Esophagus muscularis mucosa (tissue), 4 donors: ENCODE measurements at regions not wholly inside any gene's neighbourhood (a gene's known extent, or its start where the extent isn't known, plus 50 kb on each side); places are given as distances from the start of the nearest gene placed in this dataset.

Source experiments
- DNase-seq: peaks from one replicate; pipeline ENCODE4 v3.0.0-alpha.2; 2017; ENCODE audit errors: extremely low spot score
- H3K27ac ChIP-seq, 4 donors: fragments of 200-600 bp; sonication (generic); replicated peaks in 1 of 4; 1 replicate in 3 of 4; 2 replicates in 1 of 4; pipeline ENCODE4 v1.5.1; 2016 to 2019; ENCODE audit warnings: mild to moderate bottlenecking in 1 of 4
- H3K27me3 ChIP-seq, 4 donors: fragments of 200-600 bp; sonication (generic); one replicate each; pipeline versions ENCODE4 v1.5.1 to v1.6.0; 2016 to 2019
- H3K36me3 ChIP-seq, 4 donors: fragments of 200-600 bp; sonication (generic); one replicate each; pipeline ENCODE4 v1.5.1; 2016 to 2019
- H3K4me1 ChIP-seq, 4 donors: fragments of 200-600 bp; sonication (generic); one replicate each; pipeline ENCODE4 v1.5.1; 2016 to 2019
- H3K4me3 ChIP-seq, 4 donors: fragments of 200-600 bp; sonication (generic); 1 replicate in 2 of 4; 2 replicates in 2 of 4; pipeline ENCODE4 v1.5.1; 2016 to 2019; ENCODE audit warnings: mild to moderate bottlenecking in 4 of 4, moderate library complexity in 1 of 4
- H3K9me3 ChIP-seq, 4 donors: fragments of 200-600 bp; sonication (generic); 1 replicate in 3 of 4; 2 replicates in 1 of 4; pipeline ENCODE4 v1.5.1; 2016 to 2019
- CTCF ChIP-seq, 3 experiments: fragments of 200-600 bp in 2 of 3; fragments of 450-650 bp in 1 of 3; sonication (generic) in 2 of 3; IDR thresholded peaks; one replicate each; pipeline ENCODE4 v1.5.1; 2017 to 2019; ENCODE audit warnings: antibody characterized with exemption in 3 of 3, mild to moderate bottlenecking in 2 of 3, moderate library complexity in 1 of 3
- EP300 ChIP-seq: sonication (generic); formaldehyde crosslinking; IDR thresholded peaks from one replicate; pipeline ENCODE4 v1.6.1; 2017; ENCODE audit warnings: antibody characterized with exemption
- POLR2A ChIP-seq: fragments of 450-650 bp; IDR thresholded peaks from one replicate; pipeline ENCODE4 v1.6.1; 2017; ENCODE audit warnings: antibody characterized with exemption, moderate library complexity, mild to moderate bottlenecking, low read depth
- POLR2AphosphoS5 ChIP-seq, 2 donors: sonication (generic); formaldehyde crosslinking; IDR thresholded peaks; one replicate each; pipeline ENCODE4 v1.6.1; 2017; ENCODE audit warnings: antibody characterized with exemption in 2 of 2
- WGBS: methylation state at CpG from one replicate; pipeline ENCODE4 v1.1.5; 2018; 5-methylcytosine and 5-hydroxymethylcytosine counted together
- intact Hi-C: fragments of 100-400 bp; cut with DNase I; formaldehyde crosslinking; loops from one replicate; pipeline ENCODE4 v1.15.1; 2023

- intact Hi-C loops = no loop called here
- no peak for DNase-seq
- Histone ChIP-seq H3K27me3 (peaks cover 0 to 20% (median 0%) of the 10 kb centered on the region in 4 donors), H3K9me3 (no peaks in the 10 kb centered on the region), H3K36me3 (no peaks in the 10 kb centered on the region), H3K4me1 (peaks cover 2 to 15% (median 8%) of the 10 kb centered on the region in 4 donors), H3K4me3 (no peak overlapping the region), H3K27ac (peak overlapping the region in 2 of 4 donors; percentile 35 to 42)
- TF ChIP-seq EP300 = no peak
- TF ChIP-seq POLR2AphosphoS5 (IDR thresholded peaks at IDR 0.05) = no peak
- TF ChIP-seq POLR2A = no peak
- TF ChIP-seq CTCF (IDR thresholded peaks at IDR 0.05) = no peak
- 33% methylated on average over 4 of the region's 4 CpGs for WGBS
Observed at GRCh38 chr1:43056981-43057391, 98.3 kb upstream of the SLC2A1 start.

GRCh38 chr1:43056460-43056859 lies 97.8 kb upstream of the SLC2A1 start:
- no peaks in the 10 kb centered on the region for H3K36me3 ChIP-seq
- DNase-seq = no peak
- no peaks in the 10 kb centered on the region for H3K9me3 ChIP-seq
- TF ChIP-seq POLR2AphosphoS5 (IDR thresholded peaks at IDR 0.05) = no peak
- TF ChIP-seq EP300 = no peak
- TF ChIP-seq CTCF (IDR thresholded peaks at IDR 0.05) = no peak
- no peak for TF ChIP-seq POLR2A
- WGBS = 55% methylated on average over 5 of the region's 5 CpGs
- peaks cover 2 to 15% (median 8%) of the 10 kb centered on the region in 4 donors for H3K4me1 ChIP-seq
- peak overlapping the region in 2 of 4 donors; percentile 35 to 42 for H3K27ac ChIP-seq
- intact Hi-C loops = no loop called here
- H3K4me3 ChIP-seq = no peak overlapping the region
- H3K27me3 ChIP-seq = peaks cover 0 to 20% (median 0%) of the 10 kb centered on the region in 4 donors

- peaks cover 2 to 15% (median 8%) of the 10 kb centered on the region in 4 donors for H3K4me1 ChIP-seq
- H3K27ac ChIP-seq = no peak overlapping the region
- 88% methylated on average over 1 of the region's 2 CpGs for WGBS
- H3K9me3 ChIP-seq = no peaks in the 10 kb centered on the region
- H3K27me3 ChIP-seq = peaks cover 0 to 20% (median 0%) of the 10 kb centered on the region in 4 donors
- no peak overlapping the region for H3K4me3 ChIP-seq
- no peak for DNase-seq
- no peaks in the 10 kb centered on the region for H3K36me3 ChIP-seq
- no peak for TF ChIP-seq EP300
- no peak for TF ChIP-seq CTCF (IDR thresholded peaks at IDR 0.05)
- no peak for TF ChIP-seq POLR2A
- TF ChIP-seq POLR2AphosphoS5 (IDR thresholded peaks at IDR 0.05) = no peak
- intact Hi-C loops = no loop called here
Observed at GRCh38 chr1:43054961-43055360, 96.3 kb upstream of the SLC2A1 start.

- WGBS = 88% methylated on average over 2 of the region's 2 CpGs
- no peak for DNase-seq
- no peak for TF ChIP-seq EP300
- TF ChIP-seq POLR2A = no peak
- TF ChIP-seq CTCF (IDR thresholded peaks at IDR 0.05) = no peak
- no peak for TF ChIP-seq POLR2AphosphoS5 (IDR thresholded peaks at IDR 0.05)
- Histone ChIP-seq H3K9me3 (no peaks in the 10 kb centered on the region), H3K4me1 (peaks cover 0 to 15% (median 5%) of the 10 kb centered on the region in 4 donors), H3K4me3 (no peak overlapping the region), H3K36me3 (no peaks in the 10 kb centered on the region), H3K27me3 (peaks cover 0 to 2% (median 0%) of the 10 kb centered on the region in 4 donors), H3K27ac (no peak overlapping the region)
- intact Hi-C loops = no loop called here
Observed at GRCh38 chr1:43052786-43053439, 94.2 kb upstream of the SLC2A1 start.
